GM23248 (cell line): ENCODE measurements at regions not wholly inside any gene's neighbourhood (a gene's known extent, or its start where the extent isn't known, plus 50 kb on each side); places are given as distances from the start of the nearest gene placed in this dataset.
A peak's percentile ranks its signal among the peaks of the same experiment; 100 is the strongest.

Experiments
- DNase-seq: peaks from one replicate; pipeline ENCODE4 v3.0.0-alpha.2; 2015
- H2AFZ ChIP-seq: fragments of 200-600 bp; sonication (generic); 2 replicates; pipeline ENCODE4 v1.6.1; 2016; ENCODE audit warnings: antibody characterized with exemption
- H3F3A ChIP-seq: fragments of 200-600 bp; sonication (generic); 2 replicates; pipeline ENCODE4 v1.6.1; 2016; ENCODE audit warnings: mild to moderate bottlenecking, antibody characterized with exemption, mixed run types; ENCODE audit not compliant: insufficient read depth
- H3K27ac ChIP-seq: fragments of 200-600 bp; sonication (generic); 2 replicates; pipeline ENCODE4 v1.5.1; 2016; ENCODE audit warnings: mild to moderate bottlenecking
- H3K27me3 ChIP-seq: fragments of 200-600 bp; sonication (generic); replicated peaks from 2 replicates; pipeline ENCODE4 v1.6.1; 2016; ENCODE audit warnings: mild to moderate bottlenecking; ENCODE audit not compliant: insufficient read depth
- H3K36me3 ChIP-seq: fragments of 200-600 bp; sonication (generic); 2 replicates; pipeline ENCODE4 v1.6.1; 2016; ENCODE audit warnings: low read depth, mild to moderate bottlenecking
- H3K4me1 ChIP-seq: fragments of 200-600 bp; sonication (generic); 2 replicates; pipeline ENCODE4 v1.6.1; 2016; ENCODE audit warnings: mild to moderate bottlenecking; ENCODE audit not compliant: insufficient read depth
- H3K4me2 ChIP-seq: fragments of 200-600 bp; sonication (generic); one replicate; pipeline ENCODE4 v1.6.1; 2016; ENCODE audit warnings: mild to moderate bottlenecking; ENCODE audit not compliant: unreplicated experiment
- H3K4me3 ChIP-seq: fragments of 200-600 bp; sonication (generic); 2 replicates; pipeline ENCODE4 v1.5.1; 2016; ENCODE audit warnings: mild to moderate bottlenecking
- H3K79me2 ChIP-seq: fragments of 200-600 bp; sonication (generic); 2 replicates; pipeline ENCODE4 v1.6.1; 2016; ENCODE audit warnings: mild to moderate bottlenecking; ENCODE audit not compliant: insufficient read depth
- H3K9ac ChIP-seq: fragments of 200-600 bp; sonication (generic); 2 replicates; pipeline ENCODE4 v1.6.1; 2016; ENCODE audit warnings: mild to moderate bottlenecking
- H3K9me2 ChIP-seq: fragments of 200-600 bp; sonication (generic); 2 replicates; pipeline ENCODE4 v1.6.1; 2016; ENCODE audit warnings: mixed run types, mild to moderate bottlenecking, moderate library complexity; ENCODE audit not compliant: insufficient read depth
- H3K9me3 ChIP-seq: fragments of 200-600 bp; sonication (generic); one replicate; pipeline ENCODE4 v1.6.1; 2017; ENCODE audit warnings: low read depth
- H4K20me1 ChIP-seq: fragments of 200-600 bp; sonication (generic); 2 replicates; pipeline ENCODE4 v1.6.0; 2016; ENCODE audit not compliant: insufficient read depth
- EZH2 ChIP-seq: fragments of 200-600 bp; sonication (generic); IDR thresholded peaks from 2 replicates; pipeline ENCODE4 v1.6.1; 2018; ENCODE audit warnings: antibody characterized with exemption, mild to moderate bottlenecking; ENCODE audit not compliant: insufficient read depth, poor library complexity, severe bottlenecking
- EZH2phosphoT487 ChIP-seq: fragments of 200-600 bp; sonication (generic); IDR thresholded peaks from 2 replicates; pipeline ENCODE4 v1.6.1; 2018; ENCODE audit warnings: antibody characterized with exemption, moderate library complexity, mild to moderate bottlenecking, low read depth; ENCODE audit not compliant: insufficient read depth
- WGBS, 2 experiments: methylation state at CpG; one replicate each; pipeline ENCODE4 v1.1.6; 2015 to 2017; ENCODE audit warnings: low lambda C conversion rate in 2 of 2, low coverage in 1 of 2; ENCODE audit errors: missing lambda C conversion rate in 2 of 2; 5-methylcytosine and 5-hydroxymethylcytosine counted together
- in situ Hi-C: fragments of 300-500 bp; cut with MboI; formaldehyde crosslinking; loops from 2 replicates; pipeline ENCODE4 v1.15.0; 2020

DNA sequence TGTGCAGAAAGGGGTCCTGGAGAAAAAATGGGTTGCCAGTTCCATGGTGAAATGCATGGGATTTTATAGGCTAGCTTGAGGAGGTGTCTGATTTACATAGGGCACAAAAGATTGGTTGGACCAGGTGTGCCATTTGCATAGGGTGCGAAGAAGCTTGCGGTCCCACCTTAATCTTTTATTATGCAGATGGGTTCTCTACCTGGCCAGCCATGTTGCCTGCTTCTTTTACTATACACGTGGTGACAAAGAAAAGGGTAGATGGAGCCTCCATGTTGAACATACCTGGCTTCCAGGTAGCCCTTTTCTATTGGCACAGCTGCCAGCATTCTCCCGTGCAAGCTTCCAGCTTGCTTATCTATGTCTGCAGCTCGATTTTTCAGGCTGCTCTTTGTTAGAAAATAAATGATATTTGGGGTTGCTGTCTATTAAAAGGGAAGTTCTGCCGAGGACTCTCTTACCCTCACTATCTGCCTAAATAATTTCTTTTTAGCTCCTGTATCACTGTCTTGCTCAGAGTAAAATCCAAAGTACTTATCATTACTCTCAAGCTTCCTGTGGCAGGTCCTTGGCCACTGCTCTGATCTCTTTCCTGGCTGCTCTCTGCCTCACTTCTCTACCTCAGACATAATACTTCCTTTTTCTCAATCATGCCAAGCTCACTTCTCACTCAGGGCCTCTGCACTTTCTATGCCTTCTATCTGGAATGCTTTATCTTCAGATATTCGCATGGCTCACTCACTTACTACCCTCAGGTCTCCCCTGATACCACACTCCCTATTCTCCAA, 216.0 kb upstream of the DAAM1 start:
- TF ChIP-seq EZH2: no peak
- TF ChIP-seq EZH2phosphoT487: no peak
- no peak overlapping the region for H2AFZ ChIP-seq
- 65 to 71% methylated on average over 7 of the region's 7 CpGs for WGBS, 2 experiments
- H3F3A ChIP-seq: no peaks in the 10 kb centered on the region
- no peaks in the 10 kb centered on the region for H3K4me1 ChIP-seq
- no peak overlapping the region for H3K4me2 ChIP-seq
- no peaks in the 10 kb centered on the region for H3K9me2 ChIP-seq
- in situ Hi-C loops: no loop called here
- no peaks in the 10 kb centered on the region for H3K36me3 ChIP-seq
- H3K9ac ChIP-seq: no peak overlapping the region
- no peak overlapping the region for H3K4me3 ChIP-seq
- no peak overlapping the region for H3K27ac ChIP-seq
- no peaks in the 10 kb centered on the region for H3K79me2 ChIP-seq
- no peaks in the 10 kb centered on the region for H4K20me1 ChIP-seq
- H3K9me3 ChIP-seq: no peaks in the 10 kb centered on the region
- DNase-seq: no peak
- H3K27me3 ChIP-seq: no peaks in the 10 kb centered on the region

DNA sequence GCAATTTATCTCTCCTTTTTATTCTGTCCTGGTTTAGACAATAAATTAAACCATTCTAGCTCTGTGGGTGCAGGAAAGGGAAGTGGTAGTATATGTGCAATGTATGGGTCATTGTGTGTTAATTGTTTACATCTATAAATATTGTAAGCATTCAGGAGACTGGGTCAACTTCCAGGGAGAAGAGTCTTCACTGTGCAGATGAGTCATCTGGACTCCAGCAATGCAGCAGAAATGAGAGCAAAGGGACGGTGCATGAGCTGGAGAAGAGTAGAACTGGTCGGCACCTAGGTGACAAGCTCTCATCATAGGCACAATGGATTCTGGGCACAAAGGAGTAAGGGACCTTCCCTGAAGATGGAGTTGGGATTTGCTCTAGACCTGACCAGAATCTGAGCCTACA, 211.1 kb upstream of the DAAM1 start:
- DNase-seq: peak; percentile 38
- no peak for TF ChIP-seq EZH2phosphoT487
- Histone ChIP-seq H3K27ac (no peak overlapping the region), H3F3A (no peaks in the 10 kb centered on the region), H3K36me3 (no peaks in the 10 kb centered on the region), H3K4me2 (no peak overlapping the region), H3K79me2 (no peaks in the 10 kb centered on the region), H3K9me2 (no peaks in the 10 kb centered on the region), H3K4me3 (no peak overlapping the region), H3K27me3 (0 out of 2 replicates have a peak, but pooled peaks cover 4% of the 10 kb centered on the region), H4K20me1 (no peaks in the 10 kb centered on the region), H3K4me1 (no peaks in the 10 kb centered on the region), H3K9me3 (no peaks in the 10 kb centered on the region), H3K9ac (no peak overlapping the region), H2AFZ (no peak overlapping the region)
- in situ Hi-C loops: no loop called here
- 55 to 56% methylated on average over 2 of the region's 2 CpGs for WGBS, 2 experiments

DNA sequence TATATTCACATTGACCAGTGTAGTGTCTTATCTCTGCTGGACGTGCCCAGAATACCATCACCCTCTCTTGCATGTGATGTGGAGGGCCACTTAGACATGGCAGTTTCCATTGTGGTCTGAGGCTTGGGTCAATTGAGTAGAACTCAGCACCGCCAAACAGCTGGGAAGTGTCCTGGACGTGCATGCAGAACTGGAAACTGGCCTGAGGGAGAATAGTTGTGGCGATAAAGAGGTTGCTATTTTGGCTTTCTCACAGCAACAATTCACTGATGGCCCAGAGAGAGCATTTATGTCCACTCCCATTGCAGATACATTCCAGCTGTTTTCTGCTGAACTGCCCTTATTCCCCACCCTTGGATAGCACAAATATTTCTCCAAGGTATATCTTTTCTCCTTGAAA, 210.1 kb upstream of the DAAM1 start:
- H3K4me2 ChIP-seq: no peak overlapping the region
- H3K36me3 ChIP-seq: no peaks in the 10 kb centered on the region
- no peak overlapping the region for H2AFZ ChIP-seq
- no peaks in the 10 kb centered on the region for H3K4me1 ChIP-seq
- H3K4me3 ChIP-seq: no peak overlapping the region
- in situ Hi-C loops: no loop called here
- H3K9ac ChIP-seq: no peak overlapping the region
- H3K27me3 ChIP-seq: 0 out of 2 replicates have a peak, but pooled peaks cover 4% of the 10 kb centered on the region
- H3F3A ChIP-seq: no peaks in the 10 kb centered on the region
- no peak for DNase-seq
- H3K9me3 ChIP-seq: no peaks in the 10 kb centered on the region
- no peak overlapping the region for H3K27ac ChIP-seq
- no peaks in the 10 kb centered on the region for H3K79me2 ChIP-seq
- H4K20me1 ChIP-seq: no peaks in the 10 kb centered on the region
- H3K9me2 ChIP-seq: no peaks in the 10 kb centered on the region
- 53 to 58% methylated on average over 4 of the region's 4 CpGs for WGBS, 2 experiments
- TF ChIP-seq EZH2 (no peak), EZH2phosphoT487 (no peak)

DNA sequence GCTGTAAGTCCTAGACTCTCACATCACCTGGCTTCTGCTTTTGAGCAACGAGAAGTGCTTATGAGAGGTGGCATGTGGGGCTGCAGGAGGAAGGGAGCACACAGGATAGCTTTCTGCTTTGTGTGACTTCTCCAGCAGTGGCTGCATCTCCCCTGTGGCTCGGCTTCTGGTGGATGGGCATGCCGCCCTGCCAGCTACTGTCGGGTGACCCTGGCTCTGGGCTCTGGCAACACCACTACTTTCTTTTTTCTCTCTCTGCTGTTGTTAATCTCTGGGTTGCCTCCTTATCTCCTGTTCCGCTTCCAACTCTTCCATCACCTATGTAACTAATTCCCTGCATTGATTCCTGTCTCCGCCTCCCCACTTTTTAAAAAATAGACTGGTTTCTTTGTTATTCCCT, 209.1 kb upstream of the DAAM1 start:
- no peak overlapping the region for H3K27ac ChIP-seq
- no peaks in the 10 kb centered on the region for H3K36me3 ChIP-seq
- H4K20me1 ChIP-seq: no peaks in the 10 kb centered on the region
- H3K9me2 ChIP-seq: no peaks in the 10 kb centered on the region
- in situ Hi-C loops: no loop called here
- no peaks in the 10 kb centered on the region for H3F3A ChIP-seq
- TF ChIP-seq EZH2phosphoT487 (no peak), EZH2 (no peak)
- H3K27me3 ChIP-seq: 0 out of 2 replicates have a peak, but pooled peaks cover 4% of the 10 kb centered on the region
- no peaks in the 10 kb centered on the region for H3K79me2 ChIP-seq
- H2AFZ ChIP-seq: no peak overlapping the region
- 75 to 81% methylated on average over 6 of the region's 6 CpGs for WGBS, 2 experiments
- no peak overlapping the region for H3K4me3 ChIP-seq
- DNase-seq: no peak
- no peak overlapping the region for H3K9ac ChIP-seq
- H3K4me1 ChIP-seq: no peaks in the 10 kb centered on the region
- no peaks in the 10 kb centered on the region for H3K9me3 ChIP-seq
- no peak overlapping the region for H3K4me2 ChIP-seq
